GM12878 (cell line): ENCODE measurements at regions not wholly inside any gene's neighbourhood (a gene's known extent, or its start where the extent isn't known, plus 50 kb on each side); places are given as distances from the start of the nearest gene placed in this dataset.

ENCODE experiments used
- ATAC-seq: fragments of 200-7000 bp; cut with Tn5 transposase; 3 replicates; pipeline ENCODE4 v1.9.1; 2020; ENCODE audit warnings: mild to moderate bottlenecking, moderate library complexity
- BruUV-seq: library from RNA; stranded (reverse); fragments of 400-500 nt; replicated peaks from 2 replicates; lab custom pipeline; 2021; lab: Mats Ljungman, UMichigan
- CTCF ChIA-PET: fragments of 300-600 bp; sonication (Branson Sonifier 250); formaldehyde crosslinking; extraction: SDS; loops from one replicate; lab custom pipeline; 2021; ENCODE audit warnings: inconsistent platforms; lab: Yijun Ruan, JAX
- POLR2A ChIA-PET: fragments of 350-600 bp; formaldehyde crosslinking; extraction: SDS; loops from one replicate; lab custom pipeline; 2021; ENCODE audit warnings: inconsistent platforms; lab: Charles Lee
- RAD21 ChIA-PET: fragments of 300-600 bp; sonication (Branson Sonifier 250); formaldehyde crosslinking; loops from one replicate; lab custom pipeline; 2023; ENCODE audit warnings: antibody characterized with exemption; ENCODE audit not compliant: unreplicated experiment; lab: Charles Lee
- SMC1A ChIA-PET: fragments of 300-600 bp; sonication (Branson Sonifier 250); formaldehyde crosslinking; loops from one replicate; lab custom pipeline; 2023; ENCODE audit not compliant: unreplicated experiment, uncharacterized antibody; lab: Charles Lee
- DNase-seq: peaks from one replicate; pipeline ENCODE4 v3.0.0-alpha.2; 2011; ENCODE audit warnings: low read depth, low spot score
- FAIRE-seq: peaks from 3 replicates; lab custom pipeline; 2011; peaks lifted over from hg19 to GRCh38; lab: Jason Lieb, UNC
- H2AFZ ChIP-seq: 2 replicates; pipeline ENCODE4 v1.6.0; 2011; ENCODE audit warnings: low read depth, low read length, control low read depth; ENCODE audit not compliant: control insufficient read depth
- H3K27ac ChIP-seq: 2 replicates; pipeline ENCODE4 v1.5.1; 2011; ENCODE audit warnings: control low read depth; ENCODE audit not compliant: control insufficient read depth, insufficient read depth
- H3K27me3 ChIP-seq, 2 experiments: replicated peaks in 1 of 2; 2 replicates each; pipeline versions ENCODE4 v1.6.0 to v1.6.1; 2011; ENCODE audit warnings: low read length in 1 of 2; ENCODE audit not compliant: control insufficient read depth in 2 of 2, insufficient read depth in 2 of 2
- H3K36me3 ChIP-seq, 2 experiments: 2 replicates each; pipeline ENCODE4 v1.5.1; 2011; ENCODE audit warnings: low read length in 1 of 2; ENCODE audit not compliant: control insufficient read depth in 2 of 2, insufficient read depth in 2 of 2
- H3K4me1 ChIP-seq: 2 replicates; pipeline ENCODE4 v1.6.1; 2011; ENCODE audit warnings: mild to moderate bottlenecking, low read length, moderate library complexity, mixed read lengths; ENCODE audit not compliant: control insufficient read depth, insufficient read depth
- H3K4me2 ChIP-seq: 2 replicates; pipeline ENCODE4 v1.6.0; 2011; ENCODE audit warnings: control low read depth; ENCODE audit not compliant: control insufficient read depth, insufficient read depth
- H3K4me3 ChIP-seq: fragments of 200-600 bp; sonication (generic); 2 replicates; pipeline ENCODE4 v1.5.1; 2016
- H3K79me2 ChIP-seq: 2 replicates; pipeline ENCODE4 v1.6.0; 2011; ENCODE audit warnings: low read length; ENCODE audit not compliant: control insufficient read depth, insufficient read depth
- H3K9ac ChIP-seq: 2 replicates; pipeline ENCODE4 v1.8.0; 2011; ENCODE audit warnings: low read length, control low read depth, mixed read lengths; ENCODE audit not compliant: control insufficient read depth, insufficient read depth
- H3K9me3 ChIP-seq: replicated peaks from 3 replicates; pipeline ENCODE4 v1.5.1; 2011; ENCODE audit warnings: mild to moderate bottlenecking, low read length; ENCODE audit not compliant: control insufficient read depth, insufficient read depth
- H4K20me1 ChIP-seq: 2 replicates; pipeline ENCODE4 v1.6.0; 2011; ENCODE audit not compliant: control insufficient read depth, insufficient read depth
- BCL3 ChIP-seq: IDR thresholded peaks from 2 replicates; pipeline ENCODE4 v1.6.1; 2011; ENCODE audit warnings: borderline replicate concordance, low read depth, mild to moderate bottlenecking, moderate library complexity, low read length; ENCODE audit not compliant: insufficient read depth, poor library complexity, severe bottlenecking
- CBFB ChIP-seq: IDR thresholded peaks from 2 replicates; pipeline ENCODE4 v1.6.1; 2016; ENCODE audit warnings: antibody characterized with exemption, low read depth
- FOS ChIP-seq: IDR thresholded peaks from 3 replicates; pipeline ENCODE4 v1.6.1; 2011; ENCODE audit warnings: borderline replicate concordance; ENCODE audit not compliant: insufficient read length; ENCODE audit errors: extremely low read depth
- HCFC1 ChIP-seq: fragments of 150-350 bp; IDR thresholded peaks from 2 replicates; pipeline ENCODE4 v1.6.1; 2014; ENCODE audit warnings: low read length
- KAT2A ChIP-seq: conservative IDR thresholded peaks from 2 replicates; pipeline ENCODE4 v1.6.1; 2011; ENCODE audit warnings: low read depth, low read length; ENCODE audit not compliant: control insufficient read depth
- KLF5 ChIP-seq: fragments of 450-650 bp; IDR thresholded peaks from 2 replicates; pipeline ENCODE4 v1.6.1; 2014; ENCODE audit warnings: mild to moderate bottlenecking; ENCODE audit not compliant: partially characterized antibody
- RAD51 ChIP-seq: fragments of 450-650 bp; IDR thresholded peaks from 2 replicates; pipeline ENCODE4 v1.6.1; 2016; ENCODE audit warnings: moderate library complexity, mild to moderate bottlenecking, inconsistent platforms
- SMAD5 ChIP-seq: IDR thresholded peaks from 2 replicates; pipeline ENCODE4 v1.6.1; 2016; ENCODE audit warnings: antibody characterized with exemption, low read depth
- SREBF1 ChIP-seq: IDR thresholded peaks from 2 replicates; pipeline ENCODE4 v1.6.1; 2012; ENCODE audit warnings: mild to moderate bottlenecking, low read length
- SREBF2 ChIP-seq: IDR thresholded peaks from 2 replicates; pipeline ENCODE4 v1.6.1; 2012; ENCODE audit warnings: mild to moderate bottlenecking, low read length
- USF2 ChIP-seq: IDR thresholded peaks from 2 replicates; pipeline ENCODE4 v1.6.1; 2011; ENCODE audit warnings: low read depth, low read length, improper control_type of control experiment, borderline replicate concordance
- ZNF687 ChIP-seq: fragments of 450-650 bp; IDR thresholded peaks from 2 replicates; pipeline ENCODE4 v1.6.1; 2017; ENCODE audit warnings: mild to moderate bottlenecking, moderate library complexity
- ZSCAN29 ChIP-seq: fragments of 450-650 bp; IDR thresholded peaks from 2 replicates; pipeline ENCODE4 v1.6.1; 2017; ENCODE audit warnings: mild to moderate bottlenecking, moderate library complexity
- WGBS: methylation state at CpG from one replicate; pipeline ENCODE4 v1.1.6; 2016; ENCODE audit warnings: low lambda C conversion rate; ENCODE audit not compliant: insufficient replicate concordance, insufficient coverage; ENCODE audit errors: missing lambda C conversion rate; 5-methylcytosine and 5-hydroxymethylcytosine counted together
- in situ Hi-C: fragments of 300-500 bp; cut with MboI; formaldehyde crosslinking; loops from 9 replicates; pipeline ENCODE4 v1.14.3; 2018; ENCODE audit warnings: mixed read lengths
- intact Hi-C: fragments of 100-400 bp; cut with micrococcal nuclease; formaldehyde crosslinking; loops from one replicate; pipeline ENCODE4 v1.14.2; 2022; ENCODE audit not compliant: unreplicated experiment

- no peak for DNase-seq
- no peak for ATAC-seq
- 46% methylated on average over 7 of the region's 7 CpGs for WGBS
- peaks cover 4% of the 10 kb centered on the region; the same call in 1 of the 3 replicates for H3K9me3 ChIP-seq
- no peaks in the 10 kb centered on the region for H3K27me3 ChIP-seq
- no peak for TF ChIP-seq ZSCAN29
- no peak for TF ChIP-seq SMAD5
- no peak for TF ChIP-seq BCL3
- TF ChIP-seq SREBF2, result no peak
- no peak for TF ChIP-seq CBFB
- no peak for TF ChIP-seq KAT2A
- no peak for TF ChIP-seq KLF5
- TF ChIP-seq, all 136 proteins: peak for 0
- in situ Hi-C loops, result no loop called here
- Histone ChIP-seq H2AFZ (no peak overlapping the region), H4K20me1 (no peaks in the 10 kb centered on the region), H3K79me2 (no peaks in the 10 kb centered on the region), H3K27ac (no peak overlapping the region), H3K4me2 (no peak overlapping the region), H3K4me3 (no peak overlapping the region), H3K36me3 (no peaks in the 10 kb centered on the region), H3K9ac (no peak overlapping the region), H3K4me1 (no peaks in the 10 kb centered on the region)
- ChIA-PET SMC1A (no interaction called here), POLR2A (no interaction called here), CTCF (no interaction called here), RAD21 (no interaction called here)
- no peak for FAIRE-seq
- intact Hi-C loops, result no loop called here
- BruUV-seq, result no TSS peak
Observed at GRCh38 chr12:131192951-131193350, 239.2 kb downstream of the ADGRD1 start.

- H2AFZ ChIP-seq, result no peak overlapping the region
- no TSS peak for BruUV-seq
- peak; percentile 35; the same call in 1 of the 2 replicates for TF ChIP-seq HCFC1
- peak; percentile 88 for TF ChIP-seq RAD51
- TF ChIP-seq ZNF687, result no peak
- peak; percentile 56; the same call in 1 of the 2 replicates for TF ChIP-seq USF2
- peak; percentile 15 for TF ChIP-seq FOS
- no peak for TF ChIP-seq SREBF1
Observed at GRCh38 chr12:131194166-131194565, 240.5 kb downstream of the ADGRD1 start.

More at GRCh38 chr12:131194166-131194565, 240.5 kb downstream of the ADGRD1 start:
- H3K4me3 ChIP-seq, result no peak overlapping the region
- H3K9me3 ChIP-seq, result peaks cover 3% of the 10 kb centered on the region; the same call in 1 of the 3 replicates
- H3K4me1 ChIP-seq, result no peaks in the 10 kb centered on the region
- ChIA-PET SMC1A (no interaction called here), CTCF (interaction anchor here (0.7 kb wide), 1 partner anchor 268 kb away, joined by 3 read pairs; no protein-coding TSS in a partner anchor), POLR2A (no interaction called here), RAD21 (no interaction called here)
- intact Hi-C loops, result no loop called here
- no peak for ATAC-seq
- H3K4me2 ChIP-seq, result no peak overlapping the region
- in situ Hi-C loops, result no loop called here
- H4K20me1 ChIP-seq, result no peaks in the 10 kb centered on the region
- no peaks in the 10 kb centered on the region for H3K27me3 ChIP-seq
- H3K79me2 ChIP-seq, result no peaks in the 10 kb centered on the region
- H3K9ac ChIP-seq, result no peak overlapping the region
- H3K27ac ChIP-seq, result no peak overlapping the region
- WGBS, result 25% methylated on average over 5 of the region's 5 CpGs
- no peak for FAIRE-seq
- no peak for DNase-seq
- H3K36me3 ChIP-seq, result no peaks in the 10 kb centered on the region
